SK-N-SH (cell line): ENCODE measurements at regions not wholly inside any gene's neighbourhood (a gene's known extent, or its start where the extent isn't known, plus 50 kb on each side); places are given as distances from the start of the nearest gene placed in this dataset.

ENCODE experiments used
- CTCF ChIP-seq: fragments of 200-600 bp; sonication (generic); IDR thresholded peaks from 2 replicates; pipeline ENCODE4 v1.6.1; 2017; ENCODE audit warnings: antibody characterized with exemption, mild to moderate bottlenecking, moderate library complexity
- EZH2phosphoT487 ChIP-seq: fragments of 200-600 bp; sonication (generic); IDR thresholded peaks from 2 replicates; pipeline ENCODE4 v1.6.1; 2017; ENCODE audit warnings: low read depth, mixed run types, mild to moderate bottlenecking, antibody characterized with exemption, moderate library complexity, borderline replicate concordance
- FOXM1 ChIP-seq: IDR thresholded peaks from 2 replicates; pipeline ENCODE4 v1.4.0; 2012; ENCODE audit warnings: low read depth, mild to moderate bottlenecking
- MEF2A ChIP-seq: IDR thresholded peaks from 2 replicates; pipeline ENCODE4 v1.4.0; 2012; ENCODE audit warnings: low read depth, borderline replicate concordance
- POLR2AphosphoS5 ChIP-seq: IDR thresholded peaks from 2 replicates; pipeline ENCODE4 v1.6.1; 2012; ENCODE audit warnings: low read depth, low read length
- RAD21 ChIP-seq: IDR thresholded peaks from 2 replicates; pipeline ENCODE4 v1.6.1; 2012; ENCODE audit warnings: mild to moderate bottlenecking, low read length
- SIN3A ChIP-seq: IDR thresholded peaks from 2 replicates; pipeline ENCODE4 v1.6.1; 2012; ENCODE audit warnings: low read depth, mild to moderate bottlenecking, low read length, moderate library complexity, borderline replicate concordance
- YY1 ChIP-seq: IDR thresholded peaks from 2 replicates; pipeline ENCODE4 v1.4.0; 2012; ENCODE audit warnings: low read depth, mild to moderate bottlenecking

GRCh38 chr14:22304326-22304725 lies 284.7 kb downstream of the DAD1 start:
- TF ChIP-seq CTCF, result no peak
- no peak for TF ChIP-seq FOXM1
- no peak for TF ChIP-seq EZH2phosphoT487
- TF ChIP-seq SIN3A, result no peak
- no peak for TF ChIP-seq RAD21
- no peak for TF ChIP-seq POLR2AphosphoS5
- TF ChIP-seq MEF2A, result no peak
- TF ChIP-seq YY1, result no peak
